Activated CD8-positive, alpha-beta memory T cell treated with anti-CD3 and anti-CD28 coated beads for 48 hours (primary cell): ENCODE measurements at regions not wholly inside any gene's neighbourhood (a gene's known extent, or its start where the extent isn't known, plus 50 kb on each side); places are given as distances from the start of the nearest gene placed in this dataset.

ENCODE experiments used
- DNase-seq, 3 experiments: peaks; one replicate each; pipeline ENCODE4 v3.0.0-alpha.2; 2020; ENCODE audit warnings: low read depth in 2 of 3, low spot score in 2 of 3

- no peak for DNase-seq
Measured at GRCh38 chr3:110193074-110193473, 855.7 kb upstream of the DPPA4 start.

GRCh38 chr3:110198717-110199587 lies 861.6 kb upstream of the DPPA4 start:
- DNase-seq = no peak

- DNase-seq = no peak
Measured at GRCh38 chr3:110199588-110199943, 862.2 kb upstream of the DPPA4 start.

- DNase-seq = no peak
Measured at GRCh38 chr3:110210086-110210660, 861.4 kb upstream of the NECTIN3 start.

GRCh38 chr3:110226645-110227044 lies 845.0 kb upstream of the NECTIN3 start:
- DNase-seq = no peak

- no peak for DNase-seq
Measured at GRCh38 chr3:110227991-110228390, 843.6 kb upstream of the NECTIN3 start.

GRCh38 chr3:110234831-110235230 lies 836.8 kb upstream of the NECTIN3 start:
- DNase-seq = no peak

- no peak for DNase-seq
Measured at GRCh38 chr3:110236976-110237610, 834.5 kb upstream of the NECTIN3 start.

GRCh38 chr3:110243081-110243480 lies 828.5 kb upstream of the NECTIN3 start:
- DNase-seq = no peak

- no peak for DNase-seq
Measured at GRCh38 chr3:110246796-110247376, 824.7 kb upstream of the NECTIN3 start.

GRCh38 chr3:110248666-110249065 lies 823.0 kb upstream of the NECTIN3 start:
- DNase-seq = no peak

GRCh38 chr3:110253794-110254193 lies 817.8 kb upstream of the NECTIN3 start:
- no peak for DNase-seq

- DNase-seq = no peak
Measured at GRCh38 chr3:110254591-110254990, 817.0 kb upstream of the NECTIN3 start.

- DNase-seq = no peak
Measured at GRCh38 chr3:110261141-110261540, 810.5 kb upstream of the NECTIN3 start.

- DNase-seq = no peak
Measured at GRCh38 chr3:110262896-110263295, 808.7 kb upstream of the NECTIN3 start.

GRCh38 chr3:110265302-110265701 lies 806.3 kb upstream of the NECTIN3 start:
- no peak for DNase-seq

- DNase-seq = no peak
Measured at GRCh38 chr3:110267304-110267845, 804.2 kb upstream of the NECTIN3 start.

GRCh38 chr3:110272525-110272924 lies 799.1 kb upstream of the NECTIN3 start:
- no peak for DNase-seq

GRCh38 chr3:110291886-110292501 lies 779.6 kb upstream of the NECTIN3 start:
- no peak for DNase-seq

- no peak for DNase-seq
Measured at GRCh38 chr3:110293660-110294059, 778.0 kb upstream of the NECTIN3 start.

- no peak for DNase-seq
Measured at GRCh38 chr3:110296885-110297284, 774.7 kb upstream of the NECTIN3 start.
